ENCODE measurements at regions not wholly inside any gene's neighbourhood (a gene's known extent, or its start where the extent isn't known, plus 50 kb on each side); places are given as distances from the start of the nearest gene placed in this dataset.

DNA sequence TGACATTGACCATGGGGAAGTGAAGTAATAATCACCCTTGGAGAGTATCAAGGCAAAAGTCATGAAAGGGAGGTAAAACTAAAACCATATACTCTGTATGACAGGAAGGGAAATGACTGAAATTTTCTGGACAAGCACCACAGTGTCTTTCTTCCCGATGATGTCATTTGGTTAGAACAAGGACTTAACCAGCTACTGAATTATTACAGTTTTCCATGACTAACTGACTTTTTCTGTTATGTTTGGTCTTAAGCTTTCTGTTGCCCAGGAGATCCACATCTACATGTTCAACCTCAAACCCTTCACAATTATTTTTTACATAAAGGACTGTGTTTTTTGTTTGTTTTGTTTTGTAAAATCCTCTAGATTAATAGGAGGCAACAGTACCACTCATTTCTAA, 191.9 kb upstream of the IL12A start:
- Histone ChIP-seq H3K9me3 (ENCODE audit: control insufficient read depth, insufficient read depth, low read length) (no peaks in the 10 kb centered on the region), H3K4me2 (ENCODE audit: low read length) (no peak overlapping the region), H3K79me2 (ENCODE audit: control insufficient read depth, low read length) (no peaks in the 10 kb centered on the region), H3K4me3 (ENCODE audit: low read length) (no peak overlapping the region), H3K36me3 (ENCODE audit: control insufficient read depth, low read length) (no peaks in the 10 kb centered on the region), H3K9me2 (replicated peaks; ENCODE audit: control insufficient read depth, low read length) (no peaks in the 10 kb centered on the region), H3K4me1 (ENCODE audit: control insufficient read depth, low read length) (no peaks in the 10 kb centered on the region), H3K27me3 (ENCODE audit: control insufficient read depth, low read length) (no peaks in the 10 kb centered on the region; the same call in 1 of the 2 replicates), H3F3A (ENCODE audit: control insufficient read depth, insufficient read depth) (no peaks in the 10 kb centered on the region), H4K20me1 (ENCODE audit: control insufficient read depth, insufficient read depth, low read depth, low read length) (no peaks in the 10 kb centered on the region), H3K27ac (ENCODE audit: low read depth, low read length) (no peak overlapping the region)
- TF ChIP-seq, protein P1, sequence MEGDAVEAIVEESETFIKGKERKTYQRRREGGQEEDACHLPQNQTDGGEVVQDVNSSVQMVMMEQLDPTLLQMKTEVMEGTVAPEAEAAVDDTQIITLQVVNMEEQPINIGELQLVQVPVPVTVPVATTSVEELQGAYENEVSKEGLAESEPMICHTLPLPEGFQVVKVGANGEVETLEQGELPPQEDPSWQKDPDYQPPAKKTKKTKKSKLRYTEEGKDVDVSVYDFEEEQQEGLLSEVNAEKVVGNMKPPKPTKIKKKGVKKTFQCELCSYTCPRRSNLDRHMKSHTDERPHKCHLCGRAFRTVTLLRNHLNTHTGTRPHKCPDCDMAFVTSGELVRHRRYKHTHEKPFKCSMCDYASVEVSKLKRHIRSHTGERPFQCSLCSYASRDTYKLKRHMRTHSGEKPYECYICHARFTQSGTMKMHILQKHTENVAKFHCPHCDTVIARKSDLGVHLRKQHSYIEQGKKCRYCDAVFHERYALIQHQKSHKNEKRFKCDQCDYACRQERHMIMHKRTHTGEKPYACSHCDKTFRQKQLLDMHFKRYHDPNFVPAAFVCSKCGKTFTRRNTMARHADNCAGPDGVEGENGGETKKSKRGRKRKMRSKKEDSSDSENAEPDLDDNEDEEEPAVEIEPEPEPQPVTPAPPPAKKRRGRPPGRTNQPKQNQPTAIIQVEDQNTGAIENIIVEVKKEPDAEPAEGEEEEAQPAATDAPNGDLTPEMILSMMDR (IDR thresholded peaks at IDR 0.05; ENCODE audit: low read depth, low read length, poor library complexity, severe bottlenecking): no peak
- no peak for TF ChIP-seq EZH2phosphoT487 (IDR thresholded peaks at IDR 0.05; ENCODE audit: borderline replicate concordance, low read length)

DNA sequence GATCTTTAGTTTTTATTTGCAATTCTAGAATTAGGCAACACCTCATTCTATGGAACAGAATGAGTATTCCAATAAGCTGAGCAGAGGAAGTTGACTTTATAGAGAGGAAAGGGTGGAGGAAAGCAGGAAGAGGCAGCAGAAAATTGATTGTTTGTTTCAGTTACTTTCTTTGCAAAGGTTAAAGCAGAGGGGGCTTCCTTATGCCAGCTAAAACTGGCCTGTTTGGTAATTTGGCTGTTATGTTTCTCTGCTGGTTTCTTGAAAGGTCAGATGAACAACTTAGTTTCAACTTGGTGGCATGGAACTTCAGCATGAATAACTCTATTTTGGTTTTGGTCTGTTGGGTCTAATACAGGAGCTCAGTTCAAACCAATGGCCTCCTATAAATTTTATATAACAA, 190.9 kb upstream of the IL12A start:
- TF ChIP-seq EZH2phosphoT487 (IDR thresholded peaks at IDR 0.05; ENCODE audit: borderline replicate concordance, low read length): no peak
- TF ChIP-seq, protein P1 (IDR thresholded peaks at IDR 0.05; ENCODE audit: low read depth, low read length, poor library complexity, severe bottlenecking): no peak
- H3K27me3 ChIP-seq (ENCODE audit: control insufficient read depth, low read length): peaks cover 3% of the 10 kb centered on the region; the same call in 1 of the 2 replicates
- no peaks in the 10 kb centered on the region for H3K4me1 ChIP-seq (ENCODE audit: control insufficient read depth, low read length)
- H3K9me2 ChIP-seq (replicated peaks; ENCODE audit: control insufficient read depth, low read length): no peaks in the 10 kb centered on the region
- H3K9me3 ChIP-seq (ENCODE audit: control insufficient read depth, insufficient read depth, low read length): no peaks in the 10 kb centered on the region
- no peaks in the 10 kb centered on the region for H3F3A ChIP-seq (ENCODE audit: control insufficient read depth, insufficient read depth)
- no peak overlapping the region for H3K27ac ChIP-seq (ENCODE audit: low read depth, low read length)
- H3K4me2 ChIP-seq (ENCODE audit: low read length): no peak overlapping the region
- H4K20me1 ChIP-seq (ENCODE audit: control insufficient read depth, insufficient read depth, low read depth, low read length): no peaks in the 10 kb centered on the region
- no peak overlapping the region for H3K4me3 ChIP-seq (ENCODE audit: low read length)
- H3K36me3 ChIP-seq (ENCODE audit: control insufficient read depth, low read length): no peaks in the 10 kb centered on the region
- H3K79me2 ChIP-seq (ENCODE audit: control insufficient read depth, low read length): no peaks in the 10 kb centered on the region

DNA sequence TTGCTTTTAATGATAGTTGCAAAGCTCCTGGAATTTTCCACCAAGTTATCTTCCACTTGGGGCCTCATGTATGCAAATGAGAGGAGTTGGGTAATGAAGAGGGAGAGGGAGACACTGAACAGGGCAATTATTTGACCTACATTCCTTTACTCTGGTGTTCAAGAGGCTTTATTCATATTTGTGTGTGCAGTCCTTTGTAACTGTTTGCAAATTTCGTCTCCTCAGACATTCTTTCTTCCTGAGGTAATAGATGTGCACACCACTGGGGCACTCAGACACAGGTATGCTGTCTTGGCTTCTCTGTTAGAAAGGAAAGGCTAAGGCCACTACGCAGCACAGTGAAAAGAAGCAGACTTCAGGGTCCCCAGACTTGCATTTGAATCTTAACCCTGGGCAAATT, 189.7 kb upstream of the IL12A start:
- Histone ChIP-seq H3F3A (ENCODE audit: control insufficient read depth, insufficient read depth) (no peaks in the 10 kb centered on the region), H3K27me3 (ENCODE audit: control insufficient read depth, low read length) (peaks cover 3% of the 10 kb centered on the region; the same call in 1 of the 2 replicates), H4K20me1 (ENCODE audit: control insufficient read depth, insufficient read depth, low read depth, low read length) (no peaks in the 10 kb centered on the region), H3K79me2 (ENCODE audit: control insufficient read depth, low read length) (no peaks in the 10 kb centered on the region), H3K4me2 (ENCODE audit: low read length) (no peak overlapping the region), H3K9me3 (ENCODE audit: control insufficient read depth, insufficient read depth, low read length) (no peaks in the 10 kb centered on the region), H3K4me1 (ENCODE audit: control insufficient read depth, low read length) (no peaks in the 10 kb centered on the region), H3K9me2 (replicated peaks; ENCODE audit: control insufficient read depth, low read length) (no peaks in the 10 kb centered on the region), H3K4me3 (ENCODE audit: low read length) (no peak overlapping the region), H3K36me3 (ENCODE audit: control insufficient read depth, low read length) (no peaks in the 10 kb centered on the region), H3K27ac (ENCODE audit: low read depth, low read length) (no peak overlapping the region)
- TF ChIP-seq, protein P1 (IDR thresholded peaks at IDR 0.05; ENCODE audit: low read depth, low read length, poor library complexity, severe bottlenecking): no peak
- no peak for TF ChIP-seq EZH2phosphoT487 (IDR thresholded peaks at IDR 0.05; ENCODE audit: borderline replicate concordance, low read length)

All from DOHH2 (cell line).